GM18907 (cell line): ENCODE measurements at regions not wholly inside any gene's neighbourhood (a gene's known extent, or its start where the extent isn't known, plus 50 kb on each side); places are given as distances from the start of the nearest gene placed in this dataset.
"Not testable (repeated sequence)": the region's sequence is repeated elsewhere in the genome, so short reads cannot be mapped to it uniquely, and the experiment has no call there.

Experiments
- ATAC-seq: cut with Tn5 transposase; IDR thresholded peaks from one replicate; pipeline ENCODE4 v1.9.1; 2021; ENCODE audit warnings: mild to moderate bottlenecking, moderate library complexity; ENCODE audit not compliant: unreplicated experiment

GRCh38 chr11:87572881-87573280, 535.1 kb downstream of the TMEM135 start:
- ATAC-seq, result no peak

- ATAC-seq, result no peak
Observed at GRCh38 chr11:87560352-87560751, 522.6 kb downstream of the TMEM135 start.

DNA sequence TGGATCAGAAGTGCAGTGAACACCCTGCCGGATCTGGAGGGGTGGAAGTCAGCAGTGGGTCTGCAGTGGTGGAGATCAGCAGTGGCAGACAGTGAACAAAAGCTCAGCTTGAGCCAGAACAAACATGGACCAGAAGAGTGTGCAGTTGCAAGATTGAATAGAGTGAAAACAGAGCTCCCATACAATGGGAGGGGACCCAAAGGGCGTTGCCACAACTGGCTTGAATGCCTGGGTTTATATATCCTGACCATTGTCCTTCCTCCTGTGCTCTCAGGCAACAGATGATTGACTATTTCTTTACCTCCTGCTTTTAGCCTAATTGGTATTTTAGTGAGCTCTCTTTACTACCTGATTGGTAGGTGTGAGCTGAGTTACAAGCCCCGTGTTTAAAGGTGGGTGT, 522.1 kb downstream of the TMEM135 start:
- not testable (repeated sequence) for ATAC-seq

- ATAC-seq, result no peak
Observed at GRCh38 chr11:87555101-87555500, 517.4 kb downstream of the TMEM135 start.

GRCh38 chr11:87548797-87549196, 511.1 kb downstream of the TMEM135 start:
- ATAC-seq, result no peak

GRCh38 chr11:87545858-87546257, 508.1 kb downstream of the TMEM135 start:
- ATAC-seq, result no peak

DNA sequence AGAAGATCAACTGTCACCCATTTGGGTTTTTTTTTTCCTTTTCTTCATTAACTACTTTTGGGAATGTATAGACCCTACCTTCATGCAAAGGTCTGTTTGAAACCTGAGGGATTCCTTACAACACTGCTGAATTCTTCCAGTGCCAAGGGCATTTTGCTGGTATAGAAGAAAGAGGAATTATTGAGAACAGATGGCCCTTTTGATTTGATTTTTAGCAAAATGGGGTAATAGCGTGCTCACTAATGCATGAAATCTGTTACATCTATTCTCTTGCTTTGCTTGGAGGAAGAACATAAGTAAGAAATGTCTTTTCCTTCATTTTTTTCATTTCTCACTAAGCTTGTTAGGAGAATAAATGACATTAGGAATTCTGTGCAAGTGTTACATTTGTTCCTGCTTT, 501.9 kb downstream of the TMEM135 start:
- ATAC-seq, result no peak

DNA sequence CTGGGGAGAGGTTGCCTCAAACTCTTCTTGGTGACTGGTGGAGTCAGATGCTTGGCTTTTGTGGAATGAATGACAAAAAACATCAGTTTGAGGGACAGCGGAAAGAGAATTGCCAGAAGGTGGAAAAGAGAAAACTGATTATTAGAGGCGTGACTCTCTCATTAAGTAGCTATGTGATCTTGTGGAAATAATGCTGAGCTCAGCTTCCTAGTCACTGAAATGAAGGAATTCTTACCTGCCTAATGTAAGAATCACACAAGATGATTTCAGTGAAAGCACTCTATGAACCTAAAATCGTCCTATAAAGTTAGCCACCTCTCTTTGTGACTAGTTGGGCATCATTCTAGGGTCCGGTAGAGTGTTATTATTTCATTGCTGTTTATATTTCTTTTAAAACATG, 498.8 kb downstream of the TMEM135 start:
- ATAC-seq, result no peak

DNA sequence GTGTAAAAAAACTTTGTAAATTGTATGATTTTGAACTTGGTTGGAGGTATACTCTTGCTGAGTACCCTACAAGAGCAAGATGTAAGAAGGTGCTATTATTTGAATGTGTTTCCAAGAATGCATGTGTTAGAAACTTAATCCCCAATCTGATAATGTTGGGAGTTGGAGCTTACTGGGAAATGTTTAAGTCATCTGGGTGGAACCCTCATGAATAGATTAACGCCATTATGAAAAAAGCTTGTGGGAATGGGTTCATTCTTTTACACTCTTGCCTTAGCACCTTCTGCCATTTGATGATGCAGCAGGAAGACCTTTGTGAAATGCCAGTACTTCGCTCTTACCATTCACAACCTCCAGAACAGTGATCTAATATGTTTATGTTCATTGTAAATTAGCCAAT, 498.3 kb downstream of the TMEM135 start:
- no peak for ATAC-seq

- no peak for ATAC-seq
Observed at GRCh38 chr11:87535513-87535912, 497.8 kb downstream of the TMEM135 start.

DNA sequence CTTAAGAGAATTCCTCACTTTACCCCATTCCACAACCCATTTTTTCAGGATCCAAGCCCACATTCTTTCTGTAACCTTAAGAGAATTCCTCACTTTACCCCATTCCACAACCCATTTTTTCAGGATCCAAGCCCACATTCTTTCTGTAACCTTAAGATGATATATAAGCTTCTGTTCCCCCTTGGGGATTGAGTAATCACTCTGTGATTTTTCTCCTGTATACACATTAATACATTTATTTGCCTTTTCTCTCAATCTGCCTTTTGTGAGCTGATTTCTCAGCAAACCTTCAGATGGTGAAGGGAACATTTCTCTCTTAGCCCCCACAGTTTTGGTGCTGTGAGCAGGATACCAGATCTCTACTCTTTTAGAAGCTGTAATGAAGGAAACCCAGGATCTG, 494.1 kb downstream of the TMEM135 start:
- ATAC-seq, result not testable (repeated sequence)

DNA sequence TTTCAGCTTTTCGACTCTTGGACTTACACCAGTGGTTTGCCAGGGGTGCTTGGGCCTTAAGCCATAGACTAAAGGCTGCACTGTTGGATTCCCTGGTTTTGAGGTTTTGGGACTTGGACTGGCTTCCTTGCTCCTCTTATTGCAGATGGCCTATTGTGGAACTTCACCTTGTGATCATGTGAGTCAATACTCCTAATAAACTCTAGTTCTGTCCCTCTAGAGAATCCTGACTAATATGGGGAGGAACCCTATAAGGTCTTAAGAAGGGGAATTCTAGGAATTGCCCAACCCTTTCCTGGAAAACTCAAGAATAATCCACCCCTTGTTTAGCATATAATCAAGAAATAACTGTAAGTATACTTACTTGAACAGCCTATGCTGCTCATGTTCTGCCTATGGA, 491.8 kb downstream of the TMEM135 start:
- ATAC-seq, result no peak

DNA sequence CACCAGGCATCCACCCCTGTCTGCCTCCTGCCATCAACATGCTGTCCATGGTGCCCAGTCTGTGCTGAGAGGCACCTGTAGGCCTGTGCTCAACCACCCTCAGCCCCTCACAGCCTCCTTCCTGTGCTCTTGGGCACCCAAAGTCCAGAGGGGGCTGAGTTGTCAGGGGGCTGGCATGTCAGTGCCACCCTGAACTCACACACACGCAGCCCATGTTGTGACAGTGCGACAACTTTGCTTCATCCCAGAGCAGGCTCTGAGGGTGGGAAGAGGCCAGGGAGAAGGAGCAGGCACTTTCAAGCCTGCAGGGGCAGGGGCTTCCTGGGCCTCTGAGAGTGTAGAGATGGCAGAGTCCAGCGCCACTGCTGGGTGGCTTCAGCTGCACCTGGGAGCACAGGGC, 491.0 kb downstream of the TMEM135 start:
- no peak for ATAC-seq

DNA sequence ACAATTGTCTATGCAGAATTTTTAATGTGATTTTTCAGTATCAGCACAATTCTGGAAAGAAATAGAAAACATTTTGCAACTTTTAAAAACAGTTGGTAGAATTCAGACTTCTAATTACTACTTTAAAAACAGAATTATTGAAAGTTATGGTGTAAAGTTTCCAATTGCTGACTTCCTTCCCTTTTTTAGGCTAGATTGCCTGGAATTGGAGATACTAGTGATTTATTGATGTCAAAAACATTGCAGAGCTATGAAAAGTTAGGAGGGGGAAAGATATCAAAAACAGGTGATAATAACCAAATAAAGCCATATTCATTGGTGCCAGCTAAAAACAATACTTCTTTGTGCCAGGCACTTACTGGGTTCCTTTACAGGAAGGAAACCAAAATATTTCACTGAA, 485.5 kb downstream of the TMEM135 start:
- ATAC-seq, result no peak

DNA sequence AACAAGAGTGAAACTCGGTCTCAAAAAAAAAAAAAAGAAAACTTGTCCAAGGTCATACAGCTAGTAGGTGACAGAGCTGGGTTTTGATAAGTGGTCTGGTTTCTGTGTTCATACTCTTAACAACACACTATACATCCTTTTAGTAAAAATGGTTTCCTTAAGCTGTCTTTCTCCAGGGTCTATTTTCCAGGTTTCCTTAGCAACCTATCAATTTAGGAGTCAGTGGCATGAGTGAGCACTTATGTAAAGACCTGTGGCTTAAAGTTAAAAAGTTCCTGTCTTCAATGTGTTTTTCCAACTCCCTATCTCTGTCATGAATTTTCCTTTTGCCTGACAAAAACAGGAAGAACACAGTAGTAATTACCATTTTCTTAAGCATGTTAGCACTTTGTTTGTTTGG, 480.5 kb downstream of the TMEM135 start:
- ATAC-seq, result no peak

DNA sequence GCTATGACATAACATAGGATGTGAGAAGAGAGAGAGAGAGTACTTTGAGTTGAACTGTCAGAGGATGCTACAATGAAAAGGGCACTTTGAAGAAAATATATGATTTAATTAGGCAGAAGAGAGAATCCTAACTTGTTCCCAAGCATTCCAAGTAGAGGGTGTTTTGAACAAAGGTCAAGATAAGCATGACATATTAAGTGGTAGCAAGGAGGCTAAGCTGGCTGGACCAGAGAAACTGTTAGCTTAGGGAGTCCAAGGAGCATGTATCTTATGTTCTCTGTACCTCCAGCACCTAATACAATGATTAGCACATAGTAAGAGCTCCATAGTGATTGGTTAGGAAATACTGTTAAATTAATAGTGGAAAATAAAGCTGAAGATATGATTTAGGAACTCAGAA, 479.6 kb downstream of the TMEM135 start:
- no peak for ATAC-seq

GRCh38 chr11:87507722-87508121, 470.0 kb downstream of the TMEM135 start:
- not testable (repeated sequence) for ATAC-seq

- ATAC-seq, result not testable (repeated sequence)
Observed at GRCh38 chr11:87506946-87507345, 469.2 kb downstream of the TMEM135 start.

DNA sequence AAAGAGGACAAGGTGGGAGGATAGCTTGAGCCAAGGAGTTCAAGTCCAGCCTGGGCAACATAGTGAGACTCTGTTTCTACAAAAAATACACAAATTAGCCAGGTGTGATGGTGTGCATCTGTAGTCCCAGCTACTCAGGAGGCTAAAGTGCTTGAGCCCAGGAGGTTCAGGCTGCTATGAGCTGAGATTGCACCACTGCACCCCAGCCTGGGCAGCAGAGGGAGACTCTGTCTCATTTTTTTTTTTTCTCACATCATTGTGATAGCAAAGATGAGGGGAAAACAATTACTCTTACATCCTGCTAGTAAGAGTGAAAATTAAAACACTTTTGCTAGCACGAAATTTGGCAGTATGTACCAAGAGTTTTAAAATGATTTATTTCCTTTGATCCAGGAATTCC, 463.7 kb downstream of the TMEM135 start:
- ATAC-seq, result no peak

DNA sequence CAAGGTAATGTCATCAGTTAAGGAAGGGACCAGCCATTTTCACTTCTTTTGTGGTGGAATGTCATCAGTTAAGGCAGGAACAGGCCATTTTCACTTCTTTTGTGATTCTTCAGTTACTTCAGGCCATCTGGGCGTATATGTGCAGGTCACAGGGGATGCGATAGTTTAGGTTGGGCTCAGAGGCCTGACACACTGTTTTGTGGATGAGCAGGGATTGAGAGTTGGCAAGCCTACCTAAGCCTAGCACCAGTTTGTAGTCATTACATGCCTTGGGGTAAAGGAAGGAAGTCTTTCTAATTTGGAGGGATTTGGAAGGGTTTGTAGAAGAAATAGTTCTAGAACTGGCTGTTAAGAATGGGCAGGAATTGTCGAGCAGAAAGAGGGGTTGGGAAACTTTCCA, 457.2 kb downstream of the TMEM135 start:
- ATAC-seq, result not testable (repeated sequence)

DNA sequence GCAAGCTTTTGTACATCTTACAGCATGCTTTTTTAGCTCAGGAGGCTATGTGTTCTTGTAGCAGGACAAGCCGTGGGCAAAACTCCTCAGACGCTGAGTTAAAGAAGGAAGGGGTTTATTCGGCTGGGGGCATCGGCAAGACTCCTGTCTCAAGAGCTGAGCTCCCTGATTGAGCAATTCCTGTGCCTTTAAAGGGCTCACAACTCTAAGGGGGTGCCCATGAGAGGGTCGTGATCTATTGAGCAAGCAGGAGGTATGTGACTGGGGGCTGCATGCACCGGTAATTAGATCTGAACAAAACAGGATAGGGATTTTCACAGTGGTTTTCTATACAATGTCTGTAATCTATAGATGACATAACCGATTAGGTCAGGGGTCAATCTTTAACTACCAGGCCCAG, 456.3 kb downstream of the TMEM135 start:
- ATAC-seq, result not testable (repeated sequence)

DNA sequence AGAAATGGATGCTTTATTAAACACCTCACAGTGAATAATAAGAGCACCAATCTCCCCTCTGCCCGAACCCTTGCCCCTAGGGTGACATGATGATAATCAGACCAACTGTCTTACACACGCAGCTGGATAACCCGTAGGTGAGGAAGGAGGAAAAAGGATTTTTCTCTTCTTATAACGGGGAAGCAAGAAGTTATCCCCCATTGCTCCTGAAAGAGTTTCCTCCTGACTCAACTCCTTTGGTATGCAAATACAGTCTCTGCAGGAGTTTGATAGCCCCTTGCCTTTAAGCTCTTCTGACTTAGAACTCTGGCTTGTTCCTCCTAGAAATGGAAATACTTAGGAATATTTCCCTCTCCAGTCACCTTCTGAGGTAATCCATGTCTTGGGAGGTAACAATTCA, 455.8 kb downstream of the TMEM135 start:
- no peak for ATAC-seq

DNA sequence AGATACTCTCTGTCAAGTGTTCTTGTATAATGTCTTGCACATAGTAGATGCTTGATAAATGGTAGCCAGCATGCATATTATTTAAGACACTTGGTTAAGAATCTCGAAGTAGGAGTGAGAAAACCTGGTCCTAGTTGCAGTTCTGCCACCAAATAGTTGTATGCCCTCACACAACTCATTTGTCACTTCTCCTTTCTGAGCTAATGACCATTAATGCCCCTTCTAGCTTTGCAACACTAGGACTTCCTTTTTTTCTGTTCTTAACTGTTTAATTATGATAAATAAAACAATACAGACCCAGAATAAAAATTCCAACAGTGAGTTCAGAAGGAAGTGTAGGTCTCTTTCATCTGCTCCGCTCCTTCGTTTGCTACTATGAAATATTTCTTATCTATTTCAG, 453.6 kb downstream of the TMEM135 start:
- ATAC-seq, result no peak

- ATAC-seq, result no peak
Observed at GRCh38 chr11:87490671-87491070, 452.9 kb downstream of the TMEM135 start.
